ENCODE measurements at regions not wholly inside any gene's neighbourhood (a gene's known extent, or its start where the extent isn't known, plus 50 kb on each side); places are given as distances from the start of the nearest gene placed in this dataset.

GRCh38 chr3:33931512-33931911 is 133.1 kb downstream of the PDCD6IP start:
- H3K36me3 ChIP-seq (ENCODE audit: control insufficient read depth, insufficient read depth, low read length): no peaks in the 10 kb centered on the region
- H3K4me3 ChIP-seq (ENCODE audit: low read depth, low read length): no peak overlapping the region
- CTCF ChIA-PET: no interaction called here
- peaks cover under 1% of the 10 kb centered on the region; the same call in 1 of the 2 replicates for H3K27me3 ChIP-seq (ENCODE audit: control insufficient read depth, insufficient read depth, low read length)
- TF ChIP-seq CTCF (IDR thresholded peaks at IDR 0.05; ENCODE audit: insufficient read depth, low read depth, low read length): no peak
- POLR2A ChIA-PET: no interaction called here
- DNase-seq (ENCODE audit: low read depth): no peak

- Histone ChIP-seq H3K27me3 (ENCODE audit: control insufficient read depth, insufficient read depth, low read length) (peaks cover 3% of the 10 kb centered on the region; the same call in 1 of the 2 replicates), H3K36me3 (ENCODE audit: control insufficient read depth, insufficient read depth, low read length) (no peaks in the 10 kb centered on the region), H3K4me3 (ENCODE audit: low read depth, low read length) (no peak overlapping the region)
- DNase-seq (ENCODE audit: low read depth): no peak
- ChIA-PET POLR2A (no interaction called here), CTCF (no interaction called here)
- no peak for TF ChIP-seq CTCF (IDR thresholded peaks at IDR 0.05; ENCODE audit: insufficient read depth, low read depth, low read length)
These were observed 133.8 kb downstream of the PDCD6IP start for GRCh38 chr3:33932010-33932764.

- no peak for TF ChIP-seq CTCF (IDR thresholded peaks at IDR 0.05; ENCODE audit: insufficient read depth, low read depth, low read length)
- ChIA-PET POLR2A (no interaction called here), CTCF (no interaction called here)
These were observed 137.9 kb downstream of the PDCD6IP start for GRCh38 chr3:33936171-33936920.

GRCh38 chr3:33936921-33937525 is 138.6 kb downstream of the PDCD6IP start:
- POLR2A ChIA-PET: no interaction called here
- TF ChIP-seq CTCF (IDR thresholded peaks at IDR 0.05; ENCODE audit: insufficient read depth, low read depth, low read length): no peak
- Histone ChIP-seq H3K36me3 (ENCODE audit: control insufficient read depth, insufficient read depth, low read length) (no peaks in the 10 kb centered on the region), H3K4me3 (ENCODE audit: low read depth, low read length) (no peak overlapping the region), H3K27me3 (ENCODE audit: control insufficient read depth, insufficient read depth, low read length) (peaks cover 3% of the 10 kb centered on the region; the same call in 1 of the 2 replicates)
- CTCF ChIA-PET: no interaction called here
- no peak for DNase-seq (ENCODE audit: low read depth)

More at GRCh38 chr3:33936171-33936920, 137.9 kb downstream of the PDCD6IP start:
- no peaks in the 10 kb centered on the region for H3K36me3 ChIP-seq (ENCODE audit: control insufficient read depth, insufficient read depth, low read length)
- H3K27me3 ChIP-seq (ENCODE audit: control insufficient read depth, insufficient read depth, low read length): peaks cover 3% of the 10 kb centered on the region; the same call in 1 of the 2 replicates
- DNase-seq (ENCODE audit: low read depth): no peak
- no peak overlapping the region for H3K4me3 ChIP-seq (ENCODE audit: low read depth, low read length)

- CTCF ChIA-PET: no interaction called here
- H3K27me3 ChIP-seq (ENCODE audit: control insufficient read depth, insufficient read depth, low read length): peaks cover 3% of the 10 kb centered on the region; the same call in 1 of the 2 replicates
- TF ChIP-seq CTCF (IDR thresholded peaks at IDR 0.05; ENCODE audit: insufficient read depth, low read depth, low read length): no peak
- H3K4me3 ChIP-seq (ENCODE audit: low read depth, low read length): no peak overlapping the region
- no peak for DNase-seq (ENCODE audit: low read depth)
- H3K36me3 ChIP-seq (ENCODE audit: control insufficient read depth, insufficient read depth, low read length): no peaks in the 10 kb centered on the region
- POLR2A ChIA-PET: no interaction called here
These were observed 139.2 kb downstream of the PDCD6IP start for GRCh38 chr3:33937628-33938027.

Measured in BJ (cell line).